ENCODE measurements at regions not wholly inside any gene's neighbourhood (a gene's known extent, or its start where the extent isn't known, plus 50 kb on each side); places are given as distances from the start of the nearest gene placed in this dataset.

DNA sequence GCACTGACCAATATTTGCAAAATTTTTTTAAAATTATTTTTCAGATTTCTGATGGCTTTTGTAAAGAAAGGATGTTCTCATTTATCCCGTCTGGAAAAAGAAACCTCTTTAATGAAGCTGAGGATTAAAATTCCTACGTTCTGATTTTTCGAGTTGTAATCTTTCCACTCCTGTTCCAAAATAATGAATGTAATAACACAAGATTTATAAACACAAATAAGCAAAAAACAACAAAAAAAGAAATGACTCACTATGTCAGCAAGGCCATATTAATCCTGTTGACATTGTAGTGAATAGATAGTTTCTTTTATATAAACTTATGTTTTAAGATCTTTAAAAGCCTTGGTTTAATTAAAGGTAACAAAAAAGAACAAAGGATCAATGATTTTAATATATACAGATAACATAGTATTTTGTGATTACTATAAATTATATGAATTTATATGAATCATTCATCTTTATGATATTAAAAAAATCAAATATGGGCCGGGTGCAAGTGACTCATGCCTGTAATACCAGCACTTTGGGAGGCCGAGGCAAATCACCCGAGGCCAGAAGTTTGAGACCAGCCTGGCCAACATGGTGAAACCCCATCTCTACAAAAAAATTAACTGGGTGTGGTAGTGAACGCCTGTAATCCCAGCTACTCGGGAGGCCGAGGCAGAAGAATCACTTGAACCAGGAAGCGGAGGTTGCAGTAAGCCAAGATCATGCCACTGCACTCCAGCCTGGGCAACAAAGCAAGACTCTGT is 336.6 kb upstream of the DAB2 start:
- TF ChIP-seq, protein P1, sequence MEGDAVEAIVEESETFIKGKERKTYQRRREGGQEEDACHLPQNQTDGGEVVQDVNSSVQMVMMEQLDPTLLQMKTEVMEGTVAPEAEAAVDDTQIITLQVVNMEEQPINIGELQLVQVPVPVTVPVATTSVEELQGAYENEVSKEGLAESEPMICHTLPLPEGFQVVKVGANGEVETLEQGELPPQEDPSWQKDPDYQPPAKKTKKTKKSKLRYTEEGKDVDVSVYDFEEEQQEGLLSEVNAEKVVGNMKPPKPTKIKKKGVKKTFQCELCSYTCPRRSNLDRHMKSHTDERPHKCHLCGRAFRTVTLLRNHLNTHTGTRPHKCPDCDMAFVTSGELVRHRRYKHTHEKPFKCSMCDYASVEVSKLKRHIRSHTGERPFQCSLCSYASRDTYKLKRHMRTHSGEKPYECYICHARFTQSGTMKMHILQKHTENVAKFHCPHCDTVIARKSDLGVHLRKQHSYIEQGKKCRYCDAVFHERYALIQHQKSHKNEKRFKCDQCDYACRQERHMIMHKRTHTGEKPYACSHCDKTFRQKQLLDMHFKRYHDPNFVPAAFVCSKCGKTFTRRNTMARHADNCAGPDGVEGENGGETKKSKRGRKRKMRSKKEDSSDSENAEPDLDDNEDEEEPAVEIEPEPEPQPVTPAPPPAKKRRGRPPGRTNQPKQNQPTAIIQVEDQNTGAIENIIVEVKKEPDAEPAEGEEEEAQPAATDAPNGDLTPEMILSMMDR (IDR thresholded peaks at IDR 0.05): no peak
- no peak for TF ChIP-seq POLR2A (IDR thresholded peaks at IDR 0.05)
